Cardiac fibroblast (primary cell): ENCODE measurements at regions not wholly inside any gene's neighbourhood (a gene's known extent, or its start where the extent isn't known, plus 50 kb on each side); places are given as distances from the start of the nearest gene placed in this dataset.

Experiments
- DNase-seq, 2 donors: peaks; one replicate each; pipeline versions ENCODE4 v3.0.0 to v3.0.0-alpha.2; 2010; ENCODE audit warnings: low read depth in 2 of 2
- H3K4me3 ChIP-seq, 2 donors: replicated peaks in 1 of 2; 1 replicate in 1 of 2; 2 replicates in 1 of 2; pipeline ENCODE4 v1.5.1; 2011; ENCODE audit warnings: low read depth in 2 of 2, low read length in 2 of 2, mild to moderate bottlenecking in 2 of 2, moderate library complexity in 1 of 2
- TF ChIP-seq, protein P1 (sequence below): IDR thresholded peaks from one replicate; pipeline ENCODE4 v1.5.1; 2011; ENCODE audit warnings: low read depth, mild to moderate bottlenecking, low read length, inconsistent platforms

DNA sequence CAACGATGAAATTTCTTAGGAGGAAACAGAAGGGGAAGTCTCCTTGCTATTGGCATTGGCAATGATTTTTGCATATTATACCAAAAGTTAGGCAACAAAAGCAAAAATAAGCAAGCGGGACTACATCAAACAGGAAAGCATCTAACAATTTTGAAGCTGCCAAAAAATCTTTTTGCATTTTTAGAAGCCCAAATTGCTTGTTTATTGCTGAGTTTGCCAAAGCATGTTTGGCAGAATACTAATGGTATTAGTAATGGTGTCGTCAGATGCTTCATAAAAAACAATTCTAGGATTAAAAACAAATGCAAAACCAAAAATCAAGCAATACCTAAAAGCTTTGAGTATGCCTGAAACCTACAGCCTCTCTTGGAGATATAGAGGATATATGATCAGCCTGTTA, 80.0 kb downstream of the GALR1 start:
- H3K4me3 ChIP-seq = no peak overlapping the region
- TF ChIP-seq, protein P1, sequence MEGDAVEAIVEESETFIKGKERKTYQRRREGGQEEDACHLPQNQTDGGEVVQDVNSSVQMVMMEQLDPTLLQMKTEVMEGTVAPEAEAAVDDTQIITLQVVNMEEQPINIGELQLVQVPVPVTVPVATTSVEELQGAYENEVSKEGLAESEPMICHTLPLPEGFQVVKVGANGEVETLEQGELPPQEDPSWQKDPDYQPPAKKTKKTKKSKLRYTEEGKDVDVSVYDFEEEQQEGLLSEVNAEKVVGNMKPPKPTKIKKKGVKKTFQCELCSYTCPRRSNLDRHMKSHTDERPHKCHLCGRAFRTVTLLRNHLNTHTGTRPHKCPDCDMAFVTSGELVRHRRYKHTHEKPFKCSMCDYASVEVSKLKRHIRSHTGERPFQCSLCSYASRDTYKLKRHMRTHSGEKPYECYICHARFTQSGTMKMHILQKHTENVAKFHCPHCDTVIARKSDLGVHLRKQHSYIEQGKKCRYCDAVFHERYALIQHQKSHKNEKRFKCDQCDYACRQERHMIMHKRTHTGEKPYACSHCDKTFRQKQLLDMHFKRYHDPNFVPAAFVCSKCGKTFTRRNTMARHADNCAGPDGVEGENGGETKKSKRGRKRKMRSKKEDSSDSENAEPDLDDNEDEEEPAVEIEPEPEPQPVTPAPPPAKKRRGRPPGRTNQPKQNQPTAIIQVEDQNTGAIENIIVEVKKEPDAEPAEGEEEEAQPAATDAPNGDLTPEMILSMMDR = no peak
- DNase-seq = no peak

DNA sequence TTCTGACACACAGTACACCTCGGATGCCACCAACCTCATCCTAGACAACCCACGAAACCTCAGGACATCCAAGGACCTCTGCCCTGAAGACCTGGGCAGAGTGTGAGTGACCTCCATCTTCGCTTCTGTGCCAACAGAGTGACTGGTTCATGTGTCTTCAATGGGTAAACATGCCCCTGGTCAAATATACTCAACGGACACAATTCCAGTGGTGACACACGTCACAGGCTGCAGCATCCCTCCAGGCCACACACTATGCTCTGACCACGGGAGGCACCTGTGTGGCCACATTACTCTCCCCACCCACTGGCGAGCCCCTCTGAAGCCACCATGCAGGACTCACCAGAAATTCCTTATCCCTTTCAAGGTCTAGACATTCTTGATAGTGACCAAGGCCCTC, 85.2 kb downstream of the GALR1 start:
- no peak overlapping the region for H3K4me3 ChIP-seq
- TF ChIP-seq, protein P1 = no peak
- DNase-seq = no peak

DNA sequence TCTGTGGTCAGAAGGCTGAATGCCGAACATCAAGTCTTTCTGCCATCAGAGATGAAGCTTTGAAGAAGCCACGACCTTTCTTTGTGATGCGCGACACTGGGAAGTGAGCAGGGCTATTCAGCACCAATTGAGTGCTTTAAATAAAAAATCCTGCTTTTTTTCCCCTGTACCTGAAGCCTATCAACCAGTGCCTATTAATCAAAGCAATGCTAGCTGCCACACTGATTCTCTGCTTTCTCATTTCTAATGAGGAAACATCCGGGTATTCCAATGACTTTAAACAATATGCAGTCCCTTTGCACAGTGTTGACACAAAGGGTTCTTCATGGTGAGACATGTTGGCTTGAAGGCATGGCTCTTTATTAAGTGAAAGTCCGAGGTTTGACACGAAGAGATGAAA, 88.0 kb downstream of the GALR1 start:
- TF ChIP-seq, protein P1 = no peak
- no peak overlapping the region for H3K4me3 ChIP-seq
- no peak for DNase-seq

DNA sequence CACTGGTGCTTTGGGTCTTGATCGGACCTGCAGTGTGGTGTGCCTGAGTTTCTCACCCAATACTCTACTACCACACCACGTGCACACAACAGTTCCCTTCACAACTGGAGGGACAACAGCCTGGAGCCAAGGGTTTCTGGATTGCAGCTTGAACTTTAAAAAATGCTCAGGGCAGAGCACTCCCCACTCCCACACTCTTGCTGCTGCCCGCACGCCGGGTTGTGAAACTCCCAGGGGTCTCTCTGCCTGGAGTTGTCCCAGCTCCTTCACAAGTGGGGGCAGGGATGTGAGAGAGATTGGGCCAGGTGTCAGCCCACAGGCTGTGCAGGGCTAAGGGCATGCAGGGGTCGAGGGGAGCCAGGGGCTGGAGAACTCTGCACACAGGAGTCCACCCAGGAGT, 89.4 kb downstream of the GALR1 start:
- DNase-seq = no peak
- TF ChIP-seq, protein P1 = no peak
- H3K4me3 ChIP-seq = no peak overlapping the region

DNA sequence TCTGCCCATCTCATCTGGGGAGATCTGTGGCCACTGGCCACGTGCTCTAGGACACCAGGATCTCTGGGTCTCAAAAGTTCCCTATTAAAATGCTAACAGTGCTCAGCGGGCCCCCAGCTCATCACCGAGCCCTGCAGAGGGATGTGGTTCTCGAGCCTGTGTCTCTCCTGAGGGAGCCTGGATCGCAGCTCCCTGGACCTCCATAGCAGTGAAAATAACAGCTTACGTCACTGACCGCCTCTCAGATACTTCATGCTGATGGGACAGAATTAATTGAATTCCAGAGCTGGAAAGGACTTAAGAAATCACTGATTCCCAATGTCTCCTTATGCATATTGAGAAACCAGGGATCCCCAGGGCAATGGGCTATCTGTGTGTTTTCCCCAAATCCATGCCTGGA, 90.0 kb downstream of the GALR1 start:
- H3K4me3 ChIP-seq = no peak overlapping the region
- TF ChIP-seq, protein P1 = no peak
- no peak for DNase-seq

DNA sequence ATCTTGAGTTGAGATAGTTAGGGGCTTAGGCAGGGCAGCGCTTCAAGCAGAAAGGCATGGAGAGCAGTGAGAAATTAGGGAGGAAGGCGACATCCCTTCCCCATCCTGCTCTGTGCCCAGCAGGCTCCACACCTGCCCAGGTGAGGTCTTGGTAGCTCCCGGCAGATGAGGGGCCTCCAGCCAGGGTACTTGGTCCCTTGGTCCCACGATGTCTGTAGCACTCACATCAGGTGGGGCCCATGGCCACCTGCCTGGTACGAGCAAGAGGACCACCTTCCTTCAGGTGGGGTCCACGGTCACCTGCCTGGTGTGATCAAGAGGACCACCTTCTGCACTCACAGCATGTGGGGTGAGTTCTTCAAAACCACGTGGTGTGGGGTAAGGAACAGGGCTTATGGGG, 91.2 kb downstream of the GALR1 start:
- TF ChIP-seq, protein P1 = no peak
- no peak overlapping the region for H3K4me3 ChIP-seq
- DNase-seq = no peak

DNA sequence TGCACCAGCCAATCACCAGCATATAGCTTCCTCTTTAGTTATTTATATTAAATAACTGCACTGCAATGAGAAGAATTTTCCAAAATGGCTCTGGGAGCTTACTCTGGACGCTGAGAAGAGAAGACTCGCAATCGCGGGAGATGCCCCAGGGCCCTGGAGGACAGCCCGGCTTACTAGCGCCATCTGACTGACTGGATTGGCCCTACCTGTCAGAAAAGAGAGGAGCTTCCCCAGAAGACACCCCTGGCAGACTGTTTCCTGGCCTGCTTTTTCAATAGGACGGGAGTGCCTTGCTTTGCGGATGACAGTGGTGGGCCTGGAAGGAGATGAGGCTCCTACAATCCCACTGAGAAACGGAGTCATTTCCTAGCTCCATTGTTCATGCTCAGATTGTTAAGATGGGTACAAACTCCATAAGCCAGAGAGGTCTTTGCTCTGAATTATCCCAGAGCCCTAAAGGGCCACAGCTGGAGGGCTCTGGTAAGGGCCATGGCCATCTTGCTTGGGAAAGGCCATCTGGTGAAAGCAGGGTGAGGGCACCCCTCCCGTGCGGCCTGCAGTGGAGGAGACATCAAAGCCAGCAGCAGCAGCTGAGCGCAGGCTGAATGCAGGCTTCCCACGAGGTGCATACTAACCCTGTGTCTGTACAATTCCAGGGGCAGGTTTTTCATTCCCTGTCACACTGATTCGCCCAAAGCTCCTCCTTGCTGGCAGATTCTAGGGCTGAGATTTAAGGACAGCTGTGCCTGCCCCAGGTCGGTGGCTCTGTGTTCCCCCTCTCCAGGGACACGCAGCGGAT, 92.1 kb downstream of the GALR1 start:
- no peak overlapping the region for H3K4me3 ChIP-seq
- TF ChIP-seq, protein P1 = no peak
- no peak for DNase-seq
